PC-9 (cell line): ENCODE measurements at regions not wholly inside any gene's neighbourhood (a gene's known extent, or its start where the extent isn't known, plus 50 kb on each side); places are given as distances from the start of the nearest gene placed in this dataset.

Experiments
- BruUV-seq: library from RNA; stranded (reverse); fragments of 400-500 nt; replicated peaks from 2 replicates; lab custom pipeline; 2021; lab: Mats Ljungman, UMichigan
- CTCF ChIA-PET: fragments of 300-600 bp; sonication (Branson Sonifier 250); formaldehyde crosslinking; loops from one replicate; lab custom pipeline; 2022; ENCODE audit warnings: antibody characterized with exemption; lab: Charles Lee
- POLR2A ChIA-PET: fragments of 300-600 bp; sonication (Branson Sonifier 250); formaldehyde crosslinking; loops from one replicate; lab custom pipeline; 2022; ENCODE audit warnings: antibody characterized with exemption; ENCODE audit not compliant: unreplicated experiment; lab: Charles Lee
- DNase-seq, 2 experiments: peaks; one replicate each; pipeline versions ENCODE4 v3.0.0 to v3.0.0-alpha.2; 2015 to 2022; ENCODE audit warnings: mixed read lengths in 1 of 2
- H2AFZ ChIP-seq: fragments of 200-600 bp; sonication (generic); 2 replicates; pipeline ENCODE4 v1.8.1; 2017; ENCODE audit warnings: antibody characterized with exemption
- H3F3A ChIP-seq: fragments of 200-600 bp; sonication (generic); 2 replicates; pipeline ENCODE4 v1.8.1; 2017; ENCODE audit warnings: antibody characterized with exemption, mild to moderate bottlenecking, low read depth; ENCODE audit not compliant: insufficient read depth
- H3K27ac ChIP-seq: fragments of 200-600 bp; sonication (generic); 2 replicates; pipeline ENCODE4 v1.6.1; 2016; ENCODE audit warnings: mixed run types
- H3K27me3 ChIP-seq: fragments of 200-600 bp; sonication (generic); 2 replicates; pipeline ENCODE4 v1.6.1; 2016; ENCODE audit warnings: low read depth, mixed run types; ENCODE audit not compliant: insufficient read depth
- H3K36me3 ChIP-seq: fragments of 200-600 bp; sonication (generic); 2 replicates; pipeline ENCODE4 v1.6.1; 2016; ENCODE audit warnings: low read depth, mixed run types
- H3K4me1 ChIP-seq: fragments of 200-600 bp; sonication (generic); replicated peaks from 2 replicates; pipeline ENCODE4 v1.6.1; 2016; ENCODE audit warnings: mixed run types; ENCODE audit not compliant: insufficient read depth
- H3K4me2 ChIP-seq: fragments of 200-600 bp; sonication (generic); 2 replicates; pipeline ENCODE4 v1.6.1; 2017; ENCODE audit warnings: mixed run types
- H3K4me3 ChIP-seq: fragments of 200-600 bp; sonication (generic); 2 replicates; pipeline ENCODE4 v1.6.1; 2016; ENCODE audit warnings: mixed run types
- H3K79me2 ChIP-seq: fragments of 200-600 bp; sonication (generic); 2 replicates; pipeline ENCODE4 v1.6.1; 2017; ENCODE audit warnings: low read depth, mixed run types
- H3K9me2 ChIP-seq: fragments of 200-600 bp; sonication (generic); 2 replicates; pipeline ENCODE4 v1.8.1; 2017; ENCODE audit warnings: mild to moderate bottlenecking; ENCODE audit not compliant: insufficient read depth
- H3K9me3 ChIP-seq: fragments of 200-600 bp; sonication (generic); 2 replicates; pipeline ENCODE4 v1.8.1; 2016; ENCODE audit warnings: low read depth; ENCODE audit not compliant: insufficient read depth
- H4K20me1 ChIP-seq: fragments of 200-600 bp; sonication (generic); 2 replicates; pipeline ENCODE4 v1.8.1; 2017; ENCODE audit not compliant: insufficient read depth
- EZH2 ChIP-seq: fragments of 200-600 bp; sonication (generic); IDR thresholded peaks from 2 replicates; pipeline ENCODE4 v1.8.0; 2017; ENCODE audit warnings: antibody characterized with exemption, low read depth
- intact Hi-C: fragments of 100-400 bp; cut with micrococcal nuclease; formaldehyde crosslinking; loops from one replicate; pipeline ENCODE4 v1.10.0; 2022; ENCODE audit not compliant: unreplicated experiment
- TF ChIP-seq, protein P1 (sequence below): fragments of 200-600 bp; sonication (generic); conservative IDR thresholded peaks from 2 replicates; pipeline ENCODE4 v1.6.1; 2017; ENCODE audit warnings: mixed run types, antibody characterized with exemption, mild to moderate bottlenecking, moderate library complexity

DNA sequence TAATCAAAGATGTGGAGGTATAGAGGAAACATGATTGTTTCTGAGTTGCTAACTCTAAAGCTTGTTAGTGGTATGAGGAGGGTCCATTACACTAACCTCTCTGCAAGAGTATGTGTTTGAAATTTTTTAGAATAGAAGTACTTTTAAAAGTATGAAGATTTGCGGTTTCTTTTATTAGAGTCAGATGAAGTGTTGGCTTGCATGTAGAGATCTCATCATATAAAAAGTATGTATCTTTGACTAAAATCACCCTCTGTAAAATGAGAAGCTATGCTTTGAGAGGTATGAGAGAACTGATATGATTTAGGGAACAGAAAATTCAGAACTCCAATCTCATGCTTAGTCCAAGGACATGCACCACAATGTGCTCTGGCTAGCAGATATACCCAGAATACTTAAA is 140.4 kb upstream of the MBNL1 start:
- Histone ChIP-seq H3K4me1 (no peaks in the 10 kb centered on the region), H3K27ac (no peak overlapping the region), H3K9me2 (0 out of 2 replicates have a peak, but pooled peaks cover 2% of the 10 kb centered on the region), H3K36me3 (no peaks in the 10 kb centered on the region), H2AFZ (no peak overlapping the region), H3K27me3 (no peaks in the 10 kb centered on the region), H3K4me2 (no peak overlapping the region), H3F3A (no peaks in the 10 kb centered on the region), H4K20me1 (no peaks in the 10 kb centered on the region), H3K79me2 (no peaks in the 10 kb centered on the region), H3K4me3 (no peak overlapping the region), H3K9me3 (no peaks in the 10 kb centered on the region)
- BruUV-seq, result no TSS peak
- intact Hi-C loops, result no loop called here
- POLR2A ChIA-PET, result no interaction called here
- DNase-seq, result no peak
- TF ChIP-seq EZH2, result no peak
- TF ChIP-seq, protein P1, sequence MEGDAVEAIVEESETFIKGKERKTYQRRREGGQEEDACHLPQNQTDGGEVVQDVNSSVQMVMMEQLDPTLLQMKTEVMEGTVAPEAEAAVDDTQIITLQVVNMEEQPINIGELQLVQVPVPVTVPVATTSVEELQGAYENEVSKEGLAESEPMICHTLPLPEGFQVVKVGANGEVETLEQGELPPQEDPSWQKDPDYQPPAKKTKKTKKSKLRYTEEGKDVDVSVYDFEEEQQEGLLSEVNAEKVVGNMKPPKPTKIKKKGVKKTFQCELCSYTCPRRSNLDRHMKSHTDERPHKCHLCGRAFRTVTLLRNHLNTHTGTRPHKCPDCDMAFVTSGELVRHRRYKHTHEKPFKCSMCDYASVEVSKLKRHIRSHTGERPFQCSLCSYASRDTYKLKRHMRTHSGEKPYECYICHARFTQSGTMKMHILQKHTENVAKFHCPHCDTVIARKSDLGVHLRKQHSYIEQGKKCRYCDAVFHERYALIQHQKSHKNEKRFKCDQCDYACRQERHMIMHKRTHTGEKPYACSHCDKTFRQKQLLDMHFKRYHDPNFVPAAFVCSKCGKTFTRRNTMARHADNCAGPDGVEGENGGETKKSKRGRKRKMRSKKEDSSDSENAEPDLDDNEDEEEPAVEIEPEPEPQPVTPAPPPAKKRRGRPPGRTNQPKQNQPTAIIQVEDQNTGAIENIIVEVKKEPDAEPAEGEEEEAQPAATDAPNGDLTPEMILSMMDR, result no peak
- CTCF ChIA-PET, result no interaction called here

DNA sequence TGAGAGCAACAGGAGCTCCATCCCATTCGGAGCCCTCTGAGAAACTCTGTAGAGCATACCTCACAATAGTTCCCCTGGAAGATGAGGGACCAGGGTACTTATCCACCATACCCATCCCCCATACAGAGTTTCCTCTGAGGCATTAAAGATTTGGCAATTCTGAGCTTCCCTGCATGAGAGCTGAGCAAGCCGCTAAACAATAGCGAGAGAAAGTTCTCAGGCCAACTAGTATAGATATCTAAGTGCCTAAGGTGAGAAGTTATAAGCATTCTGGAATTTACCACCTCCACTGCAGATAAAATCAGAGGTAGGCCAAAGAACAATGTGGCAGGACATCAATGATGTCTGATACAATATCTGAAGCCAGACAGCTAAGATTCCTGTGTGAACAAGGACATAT is 129.1 kb upstream of the MBNL1 start:
- DNase-seq, result no peak
- H3K4me1 ChIP-seq, result no peaks in the 10 kb centered on the region
- intact Hi-C loops, result no loop called here
- H3K9me3 ChIP-seq, result no peaks in the 10 kb centered on the region
- H2AFZ ChIP-seq, result no peak overlapping the region
- BruUV-seq, result no TSS peak
- H4K20me1 ChIP-seq, result no peaks in the 10 kb centered on the region
- H3K27me3 ChIP-seq, result no peaks in the 10 kb centered on the region
- CTCF ChIA-PET, result no interaction called here
- H3F3A ChIP-seq, result no peaks in the 10 kb centered on the region
- POLR2A ChIA-PET, result no interaction called here
- no peaks in the 10 kb centered on the region for H3K9me2 ChIP-seq
- no peaks in the 10 kb centered on the region for H3K79me2 ChIP-seq
- TF ChIP-seq, protein P1, result no peak
- TF ChIP-seq EZH2, result no peak
- no peak overlapping the region for H3K4me2 ChIP-seq
- H3K4me3 ChIP-seq, result no peak overlapping the region
- H3K27ac ChIP-seq, result no peak overlapping the region
- H3K36me3 ChIP-seq, result no peaks in the 10 kb centered on the region

DNA sequence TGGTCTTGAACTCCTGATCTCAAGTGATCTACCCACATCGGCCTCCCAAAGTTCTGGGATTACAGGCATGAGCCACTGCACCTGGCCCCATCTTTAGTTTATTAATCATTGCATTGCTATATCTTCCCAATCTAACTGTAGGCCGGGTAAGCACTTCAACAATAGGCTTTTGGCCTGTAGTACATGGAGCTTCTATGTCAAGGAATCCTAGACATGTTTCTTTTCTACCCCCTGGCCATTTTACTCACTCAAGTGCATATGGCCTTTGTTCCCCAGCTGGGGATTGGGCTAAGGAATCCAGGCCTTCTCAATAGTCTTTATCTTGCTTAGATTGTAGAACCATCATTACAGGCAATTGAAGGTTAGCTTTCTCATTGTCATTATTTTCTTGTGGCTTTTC is 122.3 kb upstream of the MBNL1 start:
- Histone ChIP-seq H4K20me1 (no peaks in the 10 kb centered on the region), H3K4me2 (no peak overlapping the region), H3K36me3 (no peaks in the 10 kb centered on the region), H3K4me3 (no peak overlapping the region), H3K9me2 (no peaks in the 10 kb centered on the region), H3K79me2 (no peaks in the 10 kb centered on the region), H3K27me3 (no peaks in the 10 kb centered on the region), H3F3A (no peaks in the 10 kb centered on the region), H3K9me3 (no peaks in the 10 kb centered on the region), H3K4me1 (no peaks in the 10 kb centered on the region), H2AFZ (no peak overlapping the region), H3K27ac (no peak overlapping the region)
- BruUV-seq, result no TSS peak
- no peak for DNase-seq
- TF ChIP-seq EZH2, result no peak
- TF ChIP-seq, protein P1, result no peak
- POLR2A ChIA-PET, result interaction anchor here (0.8 kb wide), 1 partner anchor 370 kb away, joined by 5 read pairs; no protein-coding TSS in a partner anchor
- intact Hi-C loops, result no loop called here
- CTCF ChIA-PET, result no interaction called here
